Thyroid gland (tissue), 4 donors: ENCODE measurements at regions not wholly inside any gene's neighbourhood (a gene's known extent, or its start where the extent isn't known, plus 50 kb on each side); places are given as distances from the start of the nearest gene placed in this dataset.

Experiments
- DNase-seq, 2 donors: peaks; one replicate each; pipeline ENCODE4 v3.0.0-alpha.2; 2019
- H3K27ac ChIP-seq, 3 donors: fragments of 200-600 bp; sonication (generic); 1 replicate in 2 of 3; 2 replicates in 1 of 3; pipeline ENCODE4 v1.5.1; 2016 to 2019; ENCODE audit warnings: mild to moderate bottlenecking in 1 of 3, moderate library complexity in 1 of 3
- H3K27me3 ChIP-seq: fragments of 200-600 bp; sonication (generic); one replicate; pipeline ENCODE4 v1.5.1; 2019
- H3K36me3 ChIP-seq, 2 donors: fragments of 200-600 bp; sonication (generic); one replicate each; pipeline ENCODE4 v1.5.1; 2016 to 2019
- H3K4me1 ChIP-seq, 2 donors: fragments of 200-600 bp; sonication (generic); one replicate each; pipeline ENCODE4 v1.5.1; 2017 to 2019
- H3K4me3 ChIP-seq, 3 donors: fragments of 200-600 bp; sonication (generic); replicated peaks in 1 of 3; 1 replicate in 2 of 3; 2 replicates in 1 of 3; pipeline ENCODE4 v1.5.1; 2016; ENCODE audit warnings: mild to moderate bottlenecking in 1 of 3
- H3K9me3 ChIP-seq: fragments of 200-600 bp; sonication (generic); one replicate; pipeline ENCODE4 v1.5.1; 2017
- POLR2A ChIP-seq, 2 donors: fragments of 450-650 bp; IDR thresholded peaks; one replicate each; pipeline ENCODE4 v1.6.1; 2017; ENCODE audit warnings: antibody characterized with exemption in 2 of 2, mild to moderate bottlenecking in 2 of 2, moderate library complexity in 1 of 2
- WGBS, 2 donors: methylation state at CpG; one replicate each; pipeline ENCODE4 v1.1.5; 2017; 5-methylcytosine and 5-hydroxymethylcytosine counted together
- intact Hi-C: fragments of 100-400 bp; cut with DNase I; formaldehyde crosslinking; loops from one replicate; pipeline ENCODE4 v1.15.1; 2023
- TF ChIP-seq, protein P1 (sequence below), 6 experiments: fragments of 200-600 bp in 3 of 6; fragments of 450-650 bp in 3 of 6; sonication (generic) in 3 of 6; IDR thresholded peaks; one replicate each; pipeline ENCODE4 v1.5.1; 2016 to 2019; ENCODE audit warnings: antibody characterized with exemption in 6 of 6, mild to moderate bottlenecking in 2 of 6, inconsistent platforms in 1 of 6, moderate library complexity in 1 of 6

DNA sequence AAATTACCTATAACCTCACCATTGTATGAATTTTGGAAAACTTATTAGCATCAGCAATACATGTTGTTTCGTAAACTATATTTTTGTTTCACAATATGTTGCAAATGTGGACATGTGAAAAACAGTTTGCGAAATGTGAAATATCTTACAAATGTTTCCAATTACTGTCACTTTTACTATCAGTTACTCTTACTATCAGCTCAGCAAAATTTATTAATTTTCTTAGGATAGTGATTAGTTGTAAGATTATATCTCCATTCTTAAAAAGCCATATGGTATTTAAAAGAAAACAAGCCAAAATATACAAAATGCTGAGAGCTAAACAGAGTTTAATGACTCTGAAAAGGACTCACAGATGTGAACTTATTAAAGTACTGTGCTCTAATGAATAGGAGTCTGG, 111.9 kb upstream of the LPAR1 start:
- no peak for DNase-seq
- no peaks in the 10 kb centered on the region for H3K27me3 ChIP-seq
- TF ChIP-seq, protein P1, sequence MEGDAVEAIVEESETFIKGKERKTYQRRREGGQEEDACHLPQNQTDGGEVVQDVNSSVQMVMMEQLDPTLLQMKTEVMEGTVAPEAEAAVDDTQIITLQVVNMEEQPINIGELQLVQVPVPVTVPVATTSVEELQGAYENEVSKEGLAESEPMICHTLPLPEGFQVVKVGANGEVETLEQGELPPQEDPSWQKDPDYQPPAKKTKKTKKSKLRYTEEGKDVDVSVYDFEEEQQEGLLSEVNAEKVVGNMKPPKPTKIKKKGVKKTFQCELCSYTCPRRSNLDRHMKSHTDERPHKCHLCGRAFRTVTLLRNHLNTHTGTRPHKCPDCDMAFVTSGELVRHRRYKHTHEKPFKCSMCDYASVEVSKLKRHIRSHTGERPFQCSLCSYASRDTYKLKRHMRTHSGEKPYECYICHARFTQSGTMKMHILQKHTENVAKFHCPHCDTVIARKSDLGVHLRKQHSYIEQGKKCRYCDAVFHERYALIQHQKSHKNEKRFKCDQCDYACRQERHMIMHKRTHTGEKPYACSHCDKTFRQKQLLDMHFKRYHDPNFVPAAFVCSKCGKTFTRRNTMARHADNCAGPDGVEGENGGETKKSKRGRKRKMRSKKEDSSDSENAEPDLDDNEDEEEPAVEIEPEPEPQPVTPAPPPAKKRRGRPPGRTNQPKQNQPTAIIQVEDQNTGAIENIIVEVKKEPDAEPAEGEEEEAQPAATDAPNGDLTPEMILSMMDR (IDR thresholded peaks at IDR 0.05), result no peak
- no peak for TF ChIP-seq POLR2A (IDR thresholded peaks at IDR 0.05)
- H3K27ac ChIP-seq, result no peak overlapping the region
- no peaks in the 10 kb centered on the region for H3K36me3 ChIP-seq
- H3K4me3 ChIP-seq, result no peak overlapping the region
- intact Hi-C loops, result no loop called here
- 90 to 91% methylated on average over 2 of the region's 2 CpGs for WGBS, 2 donors
- no peaks in the 10 kb centered on the region for H3K9me3 ChIP-seq
- no peaks in the 10 kb centered on the region for H3K4me1 ChIP-seq

DNA sequence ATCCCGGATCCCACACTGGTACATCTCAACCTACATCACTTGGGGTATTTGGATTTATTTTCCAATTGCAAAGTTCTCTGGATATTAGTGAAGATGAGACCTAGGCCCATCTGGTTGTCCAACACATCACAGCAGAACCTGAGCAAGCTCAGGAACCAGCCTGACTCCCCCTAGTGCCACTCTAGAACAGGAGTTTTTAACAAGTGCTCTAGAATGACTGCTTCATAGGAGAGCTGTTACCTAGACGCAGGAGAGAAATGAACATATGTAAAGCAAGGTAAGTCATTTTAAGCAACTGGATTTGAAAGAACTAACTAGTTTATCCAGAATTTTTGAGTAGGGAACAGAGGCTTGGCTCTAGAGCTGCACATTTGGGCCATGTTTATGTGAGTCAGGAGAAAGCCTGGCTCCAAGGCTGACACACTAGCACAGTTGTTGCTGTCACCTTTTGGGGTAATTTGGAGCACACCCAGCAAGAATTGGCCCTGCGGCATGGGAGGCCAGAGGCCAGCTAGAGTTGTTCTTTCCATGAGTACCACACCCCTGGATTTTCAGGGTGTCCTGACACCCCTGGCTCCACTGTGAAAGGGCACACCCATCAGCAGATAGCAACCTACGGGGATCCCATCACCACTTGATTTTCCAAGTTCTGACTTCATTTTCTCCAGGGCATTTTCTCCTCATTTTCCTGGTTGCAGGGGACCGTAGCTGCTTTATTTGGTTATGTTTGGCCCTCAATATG, 110.9 kb upstream of the LPAR1 start:
- DNase-seq, result no peak
- intact Hi-C loops, result no loop called here
- H3K27ac ChIP-seq, result no peak overlapping the region

DNA sequence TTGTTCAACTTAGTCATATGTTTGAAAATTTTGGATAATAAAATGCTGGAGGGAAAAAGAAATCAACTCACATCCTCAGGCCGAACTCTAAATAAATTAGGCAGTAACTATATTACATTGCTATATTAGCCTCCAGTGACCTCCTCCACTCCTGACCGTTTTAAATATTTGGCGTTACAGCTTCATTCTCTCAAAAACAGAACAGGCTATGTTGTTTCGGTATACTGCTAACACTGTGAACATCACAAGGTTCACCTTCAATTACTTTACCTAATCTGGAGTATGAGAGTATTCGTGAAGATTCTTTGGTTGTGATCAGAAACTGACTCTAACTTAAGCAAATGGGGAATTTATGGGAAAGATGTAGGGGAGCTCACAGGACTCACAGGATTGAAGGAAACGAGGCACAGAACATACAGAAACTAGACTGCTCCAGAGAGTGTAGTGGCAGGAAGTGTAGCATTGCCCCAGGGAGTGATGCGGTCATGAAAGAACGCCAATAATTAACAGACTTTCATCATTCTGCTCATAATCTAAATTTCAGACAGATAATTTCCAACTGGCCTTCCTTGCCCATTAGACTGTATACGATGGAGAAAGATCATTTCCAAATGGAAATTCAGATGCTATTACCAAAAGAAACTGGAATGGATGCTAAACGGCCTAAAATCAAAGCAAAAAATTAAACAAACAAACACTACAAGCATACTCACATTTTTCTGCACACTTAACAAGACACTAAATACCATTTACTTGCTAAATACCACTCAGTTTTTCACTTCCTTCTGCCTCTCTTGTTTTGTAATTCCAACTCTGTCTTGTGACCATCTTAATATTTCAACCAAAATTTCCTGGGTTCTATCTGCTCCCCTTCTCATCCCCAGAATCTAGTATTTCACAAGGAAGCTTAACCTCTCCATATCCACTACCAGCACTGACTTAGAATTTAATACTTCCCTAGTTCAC, 110.1 kb upstream of the LPAR1 start:
- 72 to 77% methylated on average over 10 of the region's 10 CpGs for WGBS, 2 donors
- TF ChIP-seq, protein P1 (IDR thresholded peaks at IDR 0.05), result no peak
- no peak overlapping the region for H3K27ac ChIP-seq

More for the DNA sequence above, 110.9 kb upstream of the LPAR1 start:
- H3K9me3 ChIP-seq, result no peaks in the 10 kb centered on the region
- no peak overlapping the region for H3K4me3 ChIP-seq
- H3K27me3 ChIP-seq, result no peaks in the 10 kb centered on the region
- WGBS, 2 donors, result 83 to 87% methylated on average over 5 of the region's 5 CpGs
- H3K4me1 ChIP-seq, result no peaks in the 10 kb centered on the region
- no peaks in the 10 kb centered on the region for H3K36me3 ChIP-seq
- no peak for TF ChIP-seq POLR2A (IDR thresholded peaks at IDR 0.05)
- TF ChIP-seq, protein P1 (IDR thresholded peaks at IDR 0.05), result no peak

DNA sequence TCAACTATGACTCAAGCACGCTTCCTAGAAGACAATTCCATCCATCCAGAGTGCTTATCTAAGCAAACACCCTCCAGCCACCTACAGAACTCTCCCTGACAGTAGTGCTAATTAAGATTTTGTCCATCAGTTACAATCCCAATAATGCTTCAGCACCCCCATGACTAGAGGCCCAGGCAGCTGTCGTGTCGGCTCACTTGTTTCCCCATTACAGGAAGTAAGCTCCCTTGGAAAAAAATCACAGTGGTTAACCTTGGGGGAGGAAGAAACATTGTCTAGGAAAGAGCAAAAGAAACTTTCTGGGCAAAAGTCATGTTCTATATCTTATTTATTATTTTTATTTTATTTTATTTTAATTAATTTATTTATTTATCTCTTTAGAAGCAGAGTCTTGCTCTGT, 108.8 kb upstream of the LPAR1 start:
- DNase-seq, result no peak
- H3K9me3 ChIP-seq, result no peaks in the 10 kb centered on the region
- no peak overlapping the region for H3K4me3 ChIP-seq
- intact Hi-C loops, result no loop called here
- no peaks in the 10 kb centered on the region for H3K4me1 ChIP-seq
- H3K36me3 ChIP-seq, result no peaks in the 10 kb centered on the region
- H3K27ac ChIP-seq, result no peak overlapping the region
- no peaks in the 10 kb centered on the region for H3K27me3 ChIP-seq
- TF ChIP-seq POLR2A (IDR thresholded peaks at IDR 0.05), result no peak
- TF ChIP-seq, protein P1 (IDR thresholded peaks at IDR 0.05), result no peak
- 85 to 87% methylated on average over 3 of the region's 3 CpGs for WGBS, 2 donors

More for the DNA sequence above, 110.1 kb upstream of the LPAR1 start:
- Histone ChIP-seq H3K9me3 (no peaks in the 10 kb centered on the region), H3K4me1 (no peaks in the 10 kb centered on the region), H3K4me3 (no peak overlapping the region), H3K36me3 (no peaks in the 10 kb centered on the region), H3K27me3 (no peaks in the 10 kb centered on the region)
- DNase-seq, result no peak
- intact Hi-C loops, result no loop called here

DNA sequence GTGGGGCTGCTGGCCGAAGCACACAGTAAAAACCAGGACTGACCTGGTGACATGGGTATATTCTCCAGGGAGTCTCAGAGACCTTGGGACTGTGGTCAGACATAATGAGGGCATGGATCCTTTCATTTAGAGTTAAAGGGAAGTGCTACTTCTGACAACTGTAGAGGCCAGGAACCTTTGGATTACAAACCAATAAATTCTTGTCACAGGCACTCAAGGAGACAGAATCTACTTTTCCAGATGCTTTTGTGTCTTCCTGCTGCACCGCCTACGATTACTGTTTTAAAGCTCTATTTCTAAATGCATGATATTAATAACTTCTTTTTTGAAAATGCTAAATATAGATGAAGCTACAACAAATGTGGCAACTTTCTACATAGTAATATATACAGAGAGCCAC, 106.5 kb upstream of the LPAR1 start:
- 76 to 81% methylated on average over 3 of the region's 3 CpGs for WGBS, 2 donors
- H3K4me3 ChIP-seq, result no peak overlapping the region
- no peaks in the 10 kb centered on the region for H3K36me3 ChIP-seq
- no peak for TF ChIP-seq POLR2A (IDR thresholded peaks at IDR 0.05)
- TF ChIP-seq, protein P1 (IDR thresholded peaks at IDR 0.05), result no peak
- no peaks in the 10 kb centered on the region for H3K27me3 ChIP-seq
- H3K4me1 ChIP-seq, result no peaks in the 10 kb centered on the region
- no peak for DNase-seq
- no peak overlapping the region for H3K27ac ChIP-seq
- no peaks in the 10 kb centered on the region for H3K9me3 ChIP-seq
- intact Hi-C loops, result no loop called here
